ENCODE measurements at regions not wholly inside any gene's neighbourhood (a gene's known extent, or its start where the extent isn't known, plus 50 kb on each side); places are given as distances from the start of the nearest gene placed in this dataset.

- TF ChIP-seq ZFP36 (IDR thresholded peaks at IDR 0.05; ENCODE audit: low read depth, low read length, partially characterized antibody) = peak; percentile 82
- no peak for TF ChIP-seq ZKSCAN8 (CRISPR knock-in tag; IDR thresholded peaks at IDR 0.05)
- no peak for TF ChIP-seq FOXP1 (CRISPR knock-in tag; IDR thresholded peaks at IDR 0.05)
- no peak for TF ChIP-seq TAF7 (tag; IDR thresholded peaks at IDR 0.05)
- no peak for TF ChIP-seq SMARCA5 (IDR thresholded peaks at IDR 0.05)
- peak; percentile 40; the same call in 1 of the 2 replicates for TF ChIP-seq BCOR (IDR thresholded peaks at IDR 0.05)
Observed at GRCh38 chr20:50249447-50250388, 59.1 kb downstream of the CEBPB start (continued).

GRCh38 chr20:50250679-50251382 lies 60.2 kb downstream of the CEBPB start:
- Histone ChIP-seq H2AFZ (ENCODE audit: low read depth, low read length) (no peak overlapping the region), H4K20me1 (replicated peaks; ENCODE audit: control insufficient read depth, insufficient read depth, low read length) (no peaks in the 10 kb centered on the region), H3K36me3 (ENCODE audit: control insufficient read depth, insufficient read depth, low read length) (no peaks in the 10 kb centered on the region), H3K4me1 (replicated peaks in 1 of 2; ENCODE audit: control insufficient read depth in 2 of 2, insufficient read depth in 2 of 2, low read length in 2 of 2) (peaks cover 8 to 20% of the 10 kb centered on the region in 2 experiments), H3K4me2 (ENCODE audit: insufficient read depth, low read length) (no peak overlapping the region), H3K4me3 (no peak overlapping the region), H3K9ac (ENCODE audit: insufficient read depth in 1 of 2, low read depth in 2 of 2, low read length in 2 of 2) (no peak overlapping the region; a peak in 1 of 4 replicates), H3K27me3 (ENCODE audit: control insufficient read depth in 2 of 2, insufficient read depth in 2 of 2, low read length in 2 of 2) (no peaks in the 10 kb centered on the region), H3K9me3 (replicated peaks; ENCODE audit: control insufficient read depth, insufficient read depth, low read depth, low read length) (no peaks in the 10 kb centered on the region), H3K9me1 (ENCODE audit: control insufficient read depth, insufficient read depth, low read length) (no peaks in the 10 kb centered on the region), H3K79me2 (ENCODE audit: control insufficient read depth, insufficient read depth, low read length) (no peaks in the 10 kb centered on the region), H3K27ac (ENCODE audit: extremely low read depth, low read depth, low read length) (no peak overlapping the region)
- ATAC-seq = no peak
- no peak for DNase-seq (ENCODE audit: extremely low read depth in 1 of 4, low spot score in 3 of 4)
- no TSS peak for BruUV-seq (replicated peaks)
- POLR2A ChIA-PET = no interaction called here
- intact Hi-C loops (cut with micrococcal nuclease) = no loop called here
- CTCF ChIA-PET (ENCODE audit: low intra/inter-chr PET ratio) = no interaction called here
- in situ Hi-C loops (cut with MboI) = no loop called here
- FAIRE-seq = no peak
- WGBS (ENCODE audit: insufficient coverage, low coverage, missing lambda C conversion rate) = 32% methylated on average over 11 of the region's 15 CpGs
- 0 out of 2 replicates have a peak, but pooled peaks have one; percentile 22 for TF ChIP-seq SMARCA5 (IDR thresholded peaks at IDR 0.05)
- TF ChIP-seq CREBBP (IDR thresholded peaks at IDR 0.05; ENCODE audit: low read depth, low read length) = no peak
- TF ChIP-seq RBM25 (IDR thresholded peaks at IDR 0.05; ENCODE audit: low read depth, low read length, severe bottlenecking) = peak; percentile 58
- 0 out of 2 replicates have a peak, but pooled peaks have one; percentile 25 for TF ChIP-seq ADNP (tag; IDR thresholded peaks at IDR 0.05)
- TF ChIP-seq ZNF354B (CRISPR knock-in tag; IDR thresholded peaks at IDR 0.05) = no peak
- TF ChIP-seq ZNF407 (IDR thresholded peaks at IDR 0.05; ENCODE audit: low read depth) = no peak
- TF ChIP-seq KDM1A (IDR thresholded peaks at IDR 0.05) = peak in 1 of 2 experiments; percentile 47; a peak in 2 of 4 replicates
- TF ChIP-seq BCOR (IDR thresholded peaks at IDR 0.05) = peak; percentile 59; the same call in 1 of the 2 replicates

All from K562 (cell line).